BLaER1 treated with 17β-estradiol and CSF1 and Interleukin-3, amounts not matched to agents 10 nM and 100 nM (cell line): ENCODE measurements at regions not wholly inside any gene's neighbourhood (a gene's known extent, or its start where the extent isn't known, plus 50 kb on each side); places are given as distances from the start of the nearest gene placed in this dataset.

Source experiments
- H3K27ac ChIP-seq, 11 experiments: shearing (Covaris generic); formaldehyde crosslinking; 2 replicates each; pipeline ENCODE4 v1.8.1; 2022
- H3K27me3 ChIP-seq, 11 experiments: shearing (Covaris generic); formaldehyde crosslinking; 2 replicates each; pipeline ENCODE4 v1.8.1; 2022
- H3K36me3 ChIP-seq, 11 experiments: shearing (Covaris generic); formaldehyde crosslinking; 2 replicates each; pipeline ENCODE4 v1.8.1; 2022
- H3K4me1 ChIP-seq, 10 experiments: shearing (Covaris generic); formaldehyde crosslinking; 2 replicates each; pipeline ENCODE4 v1.8.1; 2022
- H3K4me2 ChIP-seq, 11 experiments: shearing (Covaris generic); formaldehyde crosslinking; 2 replicates each; pipeline ENCODE4 v1.8.1; 2022
- H3K4me3 ChIP-seq, 10 experiments: shearing (Covaris generic); formaldehyde crosslinking; 2 replicates each; pipeline ENCODE4 v1.8.1; 2022
- H3K9ac ChIP-seq, 11 experiments: shearing (Covaris generic); formaldehyde crosslinking; 2 replicates each; pipeline ENCODE4 v1.8.1; 2022
- H3K9me3 ChIP-seq, 11 experiments: shearing (Covaris generic); formaldehyde crosslinking; replicated peaks in 1 of 11; 2 replicates each; pipeline ENCODE4 v1.8.1; 2022
- H4K20me1 ChIP-seq, 11 experiments: shearing (Covaris generic); formaldehyde crosslinking; 2 replicates each; pipeline ENCODE4 v1.8.1; 2022
- Cebpa-rat ChIP-seq, 11 experiments: shearing (Covaris generic); IDR thresholded peaks; 2 replicates each; pipeline ENCODE4 v1.8.1; 2022

DNA sequence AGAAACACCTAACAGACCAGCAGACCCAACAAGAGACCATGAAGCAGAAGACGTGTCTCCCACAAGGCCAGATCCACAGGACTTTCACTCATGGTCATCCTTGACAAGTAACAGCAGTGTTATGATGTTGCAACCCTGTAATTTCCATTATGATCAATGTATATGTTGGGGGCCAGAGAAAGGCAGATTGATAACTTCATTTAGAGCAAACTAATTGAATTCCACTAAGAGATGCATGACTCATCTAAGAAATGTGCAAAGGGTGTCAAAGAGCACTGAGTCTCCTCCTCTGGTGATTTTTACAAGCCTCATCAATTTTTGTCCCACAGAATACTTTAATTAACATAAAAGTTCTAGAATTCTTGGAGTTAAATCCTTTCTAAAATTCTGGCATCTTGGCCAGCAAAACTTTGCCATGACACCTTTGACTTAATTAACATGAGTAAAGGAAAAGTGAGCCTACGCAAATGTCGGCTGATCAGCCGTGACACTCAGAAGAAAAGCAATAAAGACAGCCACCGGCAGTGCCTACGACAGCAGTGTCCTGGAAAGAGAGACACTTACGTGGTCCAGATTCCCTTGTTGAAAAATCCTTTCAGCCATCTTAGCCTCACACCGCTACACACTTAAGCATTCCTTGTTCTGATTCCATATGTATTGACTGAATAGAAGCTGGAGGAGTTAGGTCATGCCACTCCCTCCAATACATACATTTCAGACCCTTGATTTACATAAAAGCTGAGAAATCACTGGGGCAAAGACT lies 370.2 kb upstream of the CCDC196 start:
- Histone ChIP-seq H3K4me3 (no peak overlapping the region), H3K36me3 (no peaks in the 10 kb centered on the region), H3K4me2 (no peak overlapping the region), H3K27me3 (no peaks in the 10 kb centered on the region), H3K9me3 (peaks cover 0 to 6% (median 0%) of the 10 kb centered on the region in 11 experiments; a peak in 2 of 22 replicates), H3K27ac (no peak overlapping the region), H3K9ac (no peak overlapping the region), H3K4me1 (no peaks in the 10 kb centered on the region), H4K20me1 (no peaks in the 10 kb centered on the region)
- TF ChIP-seq Cebpa-rat (IDR thresholded peaks at IDR 0.05), result no peak

DNA sequence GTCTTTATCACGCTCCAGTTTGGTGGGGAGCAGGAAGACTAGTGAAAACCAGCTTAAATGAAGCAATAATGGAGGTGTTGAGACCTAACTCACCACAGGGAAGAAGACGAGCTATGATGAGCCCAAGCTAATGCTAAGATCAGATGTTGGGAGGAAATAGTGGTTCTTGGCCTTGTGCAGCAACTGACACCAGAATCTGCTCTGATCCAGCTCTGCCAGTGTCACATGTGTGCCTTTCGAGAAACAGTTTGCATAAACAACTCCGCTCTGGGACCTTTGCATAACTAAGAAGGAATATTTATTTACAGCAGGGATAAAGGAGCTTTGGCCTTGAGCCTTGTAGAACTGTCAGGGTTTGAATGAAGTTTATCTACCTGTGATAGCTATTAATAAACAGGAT lies 369.4 kb upstream of the CCDC196 start:
- Histone ChIP-seq H3K4me2 (no peak overlapping the region), H3K9ac (no peak overlapping the region), H3K27ac (no peak overlapping the region), H3K36me3 (no peaks in the 10 kb centered on the region), H3K27me3 (no peaks in the 10 kb centered on the region), H3K4me1 (no peaks in the 10 kb centered on the region), H4K20me1 (no peaks in the 10 kb centered on the region), H3K4me3 (no peak overlapping the region), H3K9me3 (peaks cover 0 to 6% (median 0%) of the 10 kb centered on the region in 11 experiments; a peak in 2 of 22 replicates)
- no peak for TF ChIP-seq Cebpa-rat (IDR thresholded peaks at IDR 0.05)

DNA sequence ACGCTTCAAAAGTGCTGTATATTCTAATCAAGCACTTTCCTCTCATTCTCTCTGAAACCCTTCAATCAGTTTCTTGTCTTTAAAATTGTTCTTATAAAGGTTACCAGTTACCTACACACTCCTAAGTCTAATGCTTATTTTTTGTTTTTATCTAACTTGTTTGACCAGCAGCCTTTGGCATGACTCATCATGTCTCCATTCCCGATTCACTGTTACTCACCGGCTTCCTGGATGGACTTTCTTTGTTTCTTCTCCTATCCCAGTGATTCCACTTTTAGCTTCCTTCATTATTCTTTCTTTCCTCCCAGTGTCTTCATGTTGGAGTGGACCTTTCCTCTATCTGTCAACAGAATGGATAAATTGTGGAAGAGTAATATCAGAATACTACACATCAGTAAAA lies 368.6 kb upstream of the CCDC196 start:
- Histone ChIP-seq H3K36me3 (no peaks in the 10 kb centered on the region), H3K27me3 (no peaks in the 10 kb centered on the region), H3K4me3 (no peak overlapping the region), H3K4me2 (no peak overlapping the region), H4K20me1 (no peaks in the 10 kb centered on the region), H3K9me3 (peaks cover 0 to 3% (median 0%) of the 10 kb centered on the region in 11 experiments; a peak in 1 of 22 replicates), H3K4me1 (no peaks in the 10 kb centered on the region), H3K27ac (no peak overlapping the region), H3K9ac (no peak overlapping the region)
- no peak for TF ChIP-seq Cebpa-rat (IDR thresholded peaks at IDR 0.05)

DNA sequence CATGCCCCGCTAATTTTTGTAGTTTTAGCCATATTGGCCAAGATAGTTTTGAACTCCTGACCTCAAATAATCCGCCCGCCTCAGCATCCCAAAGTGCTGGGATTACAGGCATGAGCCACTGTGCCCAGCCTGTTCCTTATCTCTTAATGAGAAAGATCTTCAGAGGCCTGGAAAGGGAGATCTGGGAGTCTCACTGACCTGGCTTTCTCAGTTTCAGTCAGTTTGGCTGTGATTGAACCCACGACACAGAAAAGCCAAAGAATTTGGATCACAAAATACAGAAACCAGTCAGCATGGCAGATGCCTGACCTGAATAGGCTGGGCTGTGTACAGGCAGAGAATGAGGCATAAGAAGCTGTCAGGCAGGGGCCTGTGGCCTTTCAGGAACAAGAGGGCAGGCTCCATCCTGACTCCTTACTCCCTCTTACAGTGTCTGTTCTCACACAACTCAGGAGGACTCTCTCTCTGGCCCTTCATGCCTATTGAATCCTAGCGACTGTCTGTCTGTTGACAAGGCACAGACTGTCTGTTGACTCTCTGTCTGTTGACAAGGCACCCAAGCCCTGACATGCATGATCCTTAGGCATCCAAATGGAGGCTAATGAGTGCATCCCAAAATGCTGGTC lies 366.5 kb upstream of the CCDC196 start:
- Histone ChIP-seq H3K36me3 (no peaks in the 10 kb centered on the region), H3K9me3 (no peaks in the 10 kb centered on the region; a peak in 1 of 22 replicates), H4K20me1 (no peaks in the 10 kb centered on the region), H3K27me3 (no peaks in the 10 kb centered on the region), H3K4me1 (no peaks in the 10 kb centered on the region), H3K4me2 (no peak overlapping the region), H3K27ac (no peak overlapping the region), H3K9ac (no peak overlapping the region), H3K4me3 (no peak overlapping the region)
- TF ChIP-seq Cebpa-rat (IDR thresholded peaks at IDR 0.05), result no peak

DNA sequence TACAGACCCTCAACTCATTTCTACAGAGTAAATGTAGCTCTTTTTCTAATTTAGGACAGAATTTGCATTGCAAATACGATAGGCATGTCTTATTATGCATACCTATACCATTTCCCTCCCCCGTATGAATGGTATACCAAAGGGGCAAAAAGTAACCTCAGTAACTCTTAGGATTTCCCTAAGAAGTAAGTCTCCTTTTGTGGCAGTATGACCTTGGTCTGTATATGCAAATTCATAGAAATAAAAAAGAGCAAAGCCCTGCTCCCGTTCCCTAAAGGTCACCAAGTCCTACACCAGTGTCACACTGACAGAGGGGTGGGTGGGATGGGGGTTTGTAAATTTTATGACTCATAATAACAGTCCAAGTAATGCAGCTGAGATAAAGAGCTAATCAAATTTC lies 365.8 kb upstream of the CCDC196 start:
- H3K9ac ChIP-seq, result no peak overlapping the region
- no peak overlapping the region for H3K4me3 ChIP-seq
- no peak overlapping the region for H3K27ac ChIP-seq
- H3K4me2 ChIP-seq, result no peak overlapping the region
- no peaks in the 10 kb centered on the region for H4K20me1 ChIP-seq
- no peaks in the 10 kb centered on the region for H3K27me3 ChIP-seq
- H3K9me3 ChIP-seq, result no peaks in the 10 kb centered on the region; a peak in 1 of 22 replicates
- TF ChIP-seq Cebpa-rat (IDR thresholded peaks at IDR 0.05), result no peak
- no peaks in the 10 kb centered on the region for H3K4me1 ChIP-seq
- no peaks in the 10 kb centered on the region for H3K36me3 ChIP-seq

DNA sequence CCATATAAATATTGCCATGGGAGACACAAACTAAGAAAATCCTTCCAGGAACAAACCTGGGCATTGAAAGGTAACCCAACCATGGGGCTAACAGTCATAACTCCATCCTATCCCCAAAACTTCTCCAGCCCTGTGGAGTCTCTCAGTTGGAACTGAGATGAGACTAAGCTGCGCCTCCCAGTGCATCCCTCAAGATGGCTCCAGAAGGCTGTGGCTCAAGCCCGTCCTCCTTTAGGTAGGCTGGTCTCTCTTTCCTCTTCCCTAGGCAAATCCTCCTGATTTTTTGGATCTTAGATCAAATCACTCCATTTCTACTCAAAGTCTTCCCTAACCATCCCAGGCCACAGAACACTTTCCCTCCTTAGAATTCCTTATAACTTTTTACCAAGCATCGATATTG lies 364.3 kb upstream of the CCDC196 start:
- H3K4me1 ChIP-seq, result peaks cover 0 to 9% (median 0%) of the 10 kb centered on the region in 10 experiments; a peak in 5 of 20 replicates
- TF ChIP-seq Cebpa-rat (IDR thresholded peaks at IDR 0.05), result no peak
- no peak overlapping the region for H3K27ac ChIP-seq
- no peaks in the 10 kb centered on the region for H4K20me1 ChIP-seq
- H3K9me3 ChIP-seq, result no peaks in the 10 kb centered on the region; a peak in 1 of 22 replicates
- H3K27me3 ChIP-seq, result no peaks in the 10 kb centered on the region
- H3K9ac ChIP-seq, result no peak overlapping the region
- H3K36me3 ChIP-seq, result no peaks in the 10 kb centered on the region
- H3K4me2 ChIP-seq, result no peak overlapping the region
- no peak overlapping the region for H3K4me3 ChIP-seq

DNA sequence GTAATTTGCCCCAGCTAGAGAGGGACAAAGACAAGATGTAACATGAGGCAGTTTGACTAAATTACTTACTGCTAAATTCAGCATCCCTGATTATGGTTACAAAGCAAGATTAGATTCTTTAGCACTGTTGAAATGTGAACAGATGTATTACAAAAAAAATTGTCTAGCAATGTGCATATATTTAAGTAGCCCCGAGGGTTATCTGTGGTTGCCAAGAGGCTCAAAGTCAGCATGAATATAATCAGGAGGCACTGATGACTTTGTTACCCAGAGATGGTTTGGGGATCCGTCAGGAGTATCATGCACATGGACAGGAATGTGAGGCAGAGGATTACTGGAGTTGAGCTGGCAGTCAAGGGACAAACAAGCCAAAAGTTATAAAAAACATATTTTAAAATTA lies 356.9 kb upstream of the CCDC196 start:
- H4K20me1 ChIP-seq, result no peaks in the 10 kb centered on the region
- peaks cover 0 to 9% (median 0%) of the 10 kb centered on the region in 10 experiments; a peak in 5 of 20 replicates for H3K4me1 ChIP-seq
- no peaks in the 10 kb centered on the region for H3K27me3 ChIP-seq
- H3K4me3 ChIP-seq, result no peak overlapping the region
- H3K9me3 ChIP-seq, result no peaks in the 10 kb centered on the region; a peak in 1 of 22 replicates
- no peak for TF ChIP-seq Cebpa-rat (IDR thresholded peaks at IDR 0.05)
- no peaks in the 10 kb centered on the region for H3K36me3 ChIP-seq
- H3K4me2 ChIP-seq, result no peak overlapping the region
- H3K27ac ChIP-seq, result no peak overlapping the region
- H3K9ac ChIP-seq, result no peak overlapping the region

DNA sequence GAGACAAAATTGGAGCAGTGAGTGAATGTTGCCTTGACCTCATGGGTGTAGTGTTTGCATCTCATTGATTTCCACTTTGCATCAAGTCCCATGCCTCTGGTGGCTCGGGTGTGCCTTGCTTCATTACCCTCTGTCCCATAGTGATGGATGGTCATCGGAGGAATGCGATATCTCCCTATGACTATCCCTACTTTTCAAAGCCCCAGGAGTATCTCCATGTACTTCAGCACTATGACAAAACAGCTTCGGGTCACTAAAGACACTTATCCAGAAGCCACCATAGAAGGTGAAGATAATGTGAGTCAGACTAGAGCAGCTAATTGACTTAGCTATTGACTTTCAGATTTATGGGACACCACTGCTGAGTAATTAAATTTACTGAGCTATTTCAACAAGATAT lies 355.1 kb upstream of the CCDC196 start:
- Histone ChIP-seq H3K4me1 (peaks cover 0 to 4% (median 0%) of the 10 kb centered on the region in 10 experiments; a peak in 5 of 20 replicates), H3K27me3 (no peaks in the 10 kb centered on the region), H3K4me3 (no peak overlapping the region), H3K27ac (no peak overlapping the region), H4K20me1 (no peaks in the 10 kb centered on the region), H3K9me3 (no peaks in the 10 kb centered on the region), H3K4me2 (no peak overlapping the region), H3K9ac (no peak overlapping the region), H3K36me3 (no peaks in the 10 kb centered on the region)
- TF ChIP-seq Cebpa-rat (IDR thresholded peaks at IDR 0.05), result no peak

DNA sequence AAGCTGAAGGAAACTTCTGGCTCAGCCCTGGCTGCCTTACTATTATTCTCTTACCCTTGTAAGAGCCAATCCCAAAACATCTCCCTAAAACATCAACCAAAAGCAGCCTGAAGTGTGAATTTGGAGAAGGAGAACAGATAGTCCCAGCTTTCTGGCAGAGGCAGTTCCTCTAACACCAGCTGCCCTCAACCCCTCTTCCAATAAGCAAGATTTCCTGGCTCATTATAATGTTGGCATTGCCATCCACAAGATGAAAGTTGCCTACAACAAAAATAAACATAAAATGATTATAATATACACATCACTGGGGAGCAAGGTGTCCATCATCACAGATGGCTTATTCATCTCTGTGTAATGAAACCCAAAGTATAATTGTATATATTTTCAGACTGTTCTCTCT lies 352.5 kb upstream of the CCDC196 start:
- H3K27ac ChIP-seq, result no peak overlapping the region
- H3K36me3 ChIP-seq, result no peaks in the 10 kb centered on the region
- H3K27me3 ChIP-seq, result no peaks in the 10 kb centered on the region
- H4K20me1 ChIP-seq, result no peaks in the 10 kb centered on the region
- H3K4me2 ChIP-seq, result no peak overlapping the region
- H3K4me3 ChIP-seq, result no peak overlapping the region
- H3K9me3 ChIP-seq, result no peaks in the 10 kb centered on the region
- H3K9ac ChIP-seq, result no peak overlapping the region
- no peak for TF ChIP-seq Cebpa-rat (IDR thresholded peaks at IDR 0.05)
- no peaks in the 10 kb centered on the region for H3K4me1 ChIP-seq

DNA sequence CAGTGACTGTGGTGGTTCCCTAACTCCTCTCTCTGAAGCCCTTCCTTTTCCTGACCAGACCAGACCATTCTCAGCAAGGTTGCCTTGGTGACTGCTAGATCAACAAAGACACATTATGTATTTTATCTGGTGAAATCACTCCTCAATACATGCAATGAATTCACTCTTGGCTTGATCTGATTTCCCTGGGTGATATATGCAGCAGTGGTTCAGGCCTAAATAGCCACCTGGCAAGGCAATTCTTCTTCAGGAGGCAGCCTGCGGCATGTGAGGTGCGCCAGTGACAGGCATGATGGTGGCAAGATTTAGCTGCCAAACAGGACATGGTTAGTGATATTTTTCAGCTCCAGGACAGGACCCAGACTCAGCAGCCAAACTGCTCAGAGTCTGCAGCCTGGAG lies 350.3 kb upstream of the CCDC196 start:
- Histone ChIP-seq H3K4me1 (peaks cover 9 to 12% (median 11%) of the 10 kb centered on the region in 10 experiments), H4K20me1 (no peaks in the 10 kb centered on the region), H3K9me3 (no peaks in the 10 kb centered on the region), H3K9ac (no peak overlapping the region), H3K27ac (no peak overlapping the region), H3K36me3 (no peaks in the 10 kb centered on the region), H3K27me3 (no peaks in the 10 kb centered on the region), H3K4me2 (no peak overlapping the region), H3K4me3 (no peak overlapping the region)
- TF ChIP-seq Cebpa-rat (IDR thresholded peaks at IDR 0.05), result no peak
